GM12891 (cell line): ENCODE measurements at regions not wholly inside any gene's neighbourhood (a gene's known extent, or its start where the extent isn't known, plus 50 kb on each side); places are given as distances from the start of the nearest gene placed in this dataset.

Experiments
- DNase-seq: peaks from one replicate; pipeline ENCODE4 v3.0.0; 2011; ENCODE audit warnings: low spot score; ENCODE audit not compliant: insufficient read length
- FAIRE-seq: peaks from 2 replicates; lab custom pipeline; 2011; peaks lifted over from hg19 to GRCh38; lab: Jason Lieb, UNC
- PAX5 ChIP-seq: IDR thresholded peaks from 2 replicates; pipeline ENCODE4 v1.6.1; 2011; ENCODE audit warnings: low read length, moderate library complexity, mild to moderate bottlenecking; ENCODE audit not compliant: insufficient read depth, severe bottlenecking
- POLR2A ChIP-seq: IDR thresholded peaks from 2 replicates; pipeline ENCODE4 v1.6.1; 2011; ENCODE audit warnings: low read depth, low read length, control low read depth
- POLR2AphosphoS5 ChIP-seq: IDR thresholded peaks from 2 replicates; pipeline ENCODE4 v1.6.1; 2011; ENCODE audit warnings: low read depth, low read length, control low read depth
- POU2F2 ChIP-seq: IDR thresholded peaks from 2 replicates; pipeline ENCODE4 v1.6.1; 2011; ENCODE audit warnings: low read depth, mild to moderate bottlenecking, control low read depth, low read length, moderate library complexity
- SPI1 ChIP-seq: IDR thresholded peaks from 2 replicates; pipeline ENCODE4 v1.6.1; 2011; ENCODE audit warnings: low read depth, low read length, control low read depth
- TAF1 ChIP-seq: IDR thresholded peaks from 2 replicates; pipeline ENCODE4 v1.6.1; 2011; ENCODE audit warnings: low read depth, low read length, control low read depth

GRCh38 chr6:15073344-15073789 is 172.5 kb upstream of the JARID2 start:
- no peak for TF ChIP-seq POU2F2
- TF ChIP-seq SPI1, result no peak
- TF ChIP-seq TAF1, result no peak
- TF ChIP-seq POLR2A, result no peak
- TF ChIP-seq PAX5, result no peak
- TF ChIP-seq POLR2AphosphoS5, result no peak
- FAIRE-seq (no peak), DNase-seq (no peak)

GRCh38 chr6:15073883-15074465 is 171.9 kb upstream of the JARID2 start:
- TF ChIP-seq POLR2A (no peak), POLR2AphosphoS5 (no peak), SPI1 (no peak), TAF1 (no peak), PAX5 (no peak), POU2F2 (no peak)
- no peak for DNase-seq
- FAIRE-seq, result no peak

- DNase-seq (no peak), FAIRE-seq (no peak)
- TF ChIP-seq TAF1 (no peak), POU2F2 (no peak)
Measured at GRCh38 chr6:15074806-15075205, 171.1 kb upstream of the JARID2 start.

- no peak for DNase-seq
- no peak for FAIRE-seq
- TF ChIP-seq PAX5, result no peak
- TF ChIP-seq TAF1, result no peak
- TF ChIP-seq POLR2A, result no peak
- TF ChIP-seq POU2F2, result no peak
- no peak for TF ChIP-seq SPI1
- TF ChIP-seq POLR2AphosphoS5, result no peak
Measured at GRCh38 chr6:15076565-15076964, 169.3 kb upstream of the JARID2 start.

GRCh38 chr6:15077006-15077405 is 168.9 kb upstream of the JARID2 start:
- DNase-seq (no peak), FAIRE-seq (no peak)
- no peak for TF ChIP-seq POLR2AphosphoS5
- TF ChIP-seq PAX5, result no peak
- TF ChIP-seq POLR2A, result no peak

- TF ChIP-seq TAF1, result no peak
- no peak for TF ChIP-seq PAX5
- no peak for TF ChIP-seq POU2F2
- TF ChIP-seq POLR2A, result no peak
- TF ChIP-seq SPI1, result no peak
- no peak for TF ChIP-seq POLR2AphosphoS5
- FAIRE-seq (no peak), DNase-seq (no peak)
Measured at GRCh38 chr6:15077961-15078360, 167.9 kb upstream of the JARID2 start.

GRCh38 chr6:15079288-15079817 is 166.5 kb upstream of the JARID2 start:
- FAIRE-seq (no peak), DNase-seq (no peak)
- TF ChIP-seq POLR2AphosphoS5 (no peak), TAF1 (no peak), PAX5 (no peak), POLR2A (no peak), SPI1 (no peak), POU2F2 (no peak)

GRCh38 chr6:15080895-15081294 is 165.0 kb upstream of the JARID2 start:
- DNase-seq (no peak), FAIRE-seq (no peak)
- TF ChIP-seq SPI1, result no peak
- TF ChIP-seq TAF1, result no peak
- TF ChIP-seq PAX5, result no peak
- no peak for TF ChIP-seq POU2F2
- no peak for TF ChIP-seq POLR2A
- no peak for TF ChIP-seq POLR2AphosphoS5

GRCh38 chr6:15081447-15081846 is 164.4 kb upstream of the JARID2 start:
- no peak for TF ChIP-seq POLR2AphosphoS5
- TF ChIP-seq POU2F2, result no peak
- no peak for TF ChIP-seq POLR2A
- no peak for TF ChIP-seq PAX5
- TF ChIP-seq SPI1, result no peak
- no peak for TF ChIP-seq TAF1
- no peak for DNase-seq
- FAIRE-seq, result no peak

GRCh38 chr6:15082708-15083107 is 163.2 kb upstream of the JARID2 start:
- DNase-seq, result no peak
- TF ChIP-seq SPI1 (no peak), PAX5 (no peak), TAF1 (no peak), POU2F2 (no peak), POLR2AphosphoS5 (no peak), POLR2A (no peak)
- FAIRE-seq, result no peak
